ENCODE measurements at regions not wholly inside any gene's neighbourhood (a gene's known extent, or its start where the extent isn't known, plus 50 kb on each side); places are given as distances from the start of the nearest gene placed in this dataset.

GRCh38 chr6:24064106-24064505 is 61.9 kb upstream of the NRSN1 start (continued):
- TF ChIP-seq RXRA (CRISPR knock-in tag; IDR thresholded peaks at IDR 0.05): no peak
- no peak for TF ChIP-seq HOXA3 (CRISPR knock-in tag; IDR thresholded peaks at IDR 0.05)
- no peak for TF ChIP-seq KDM3A (CRISPR knock-in tag; IDR thresholded peaks at IDR 0.05; ENCODE audit: low read depth)
- no peak for TF ChIP-seq MYC (CRISPR knock-in tag; IDR thresholded peaks at IDR 0.05; ENCODE audit: borderline replicate concordance)
- no peak for TF ChIP-seq ISL2 (CRISPR knock-in tag; IDR thresholded peaks at IDR 0.05)
- TF ChIP-seq ZNF10 (CRISPR knock-in tag; IDR thresholded peaks at IDR 0.05; ENCODE audit: borderline replicate concordance, low read depth): no peak
- no peak for TF ChIP-seq ZNF24 (IDR thresholded peaks at IDR 0.05)
- no peak for TF ChIP-seq NFYC (CRISPR knock-in tag; IDR thresholded peaks at IDR 0.05)
- no peak for TF ChIP-seq FOSL1 (CRISPR knock-in tag; IDR thresholded peaks at IDR 0.05; ENCODE audit: borderline replicate concordance)
- no peak for TF ChIP-seq ZNF558 (CRISPR knock-in tag; IDR thresholded peaks at IDR 0.05; ENCODE audit: borderline replicate concordance)
- TF ChIP-seq ETV5 (CRISPR knock-in tag; IDR thresholded peaks at IDR 0.05; ENCODE audit: borderline replicate concordance): 0 out of 2 replicates have a peak, but pooled peaks have one; percentile 28
- TF ChIP-seq ZBTB1 (CRISPR knock-in tag; IDR thresholded peaks at IDR 0.05; ENCODE audit: borderline replicate concordance): no peak
- TF ChIP-seq SRF (IDR thresholded peaks at IDR 0.05; ENCODE audit: low read depth, low read length): no peak
- TF ChIP-seq NR0B2 (CRISPR knock-in tag; IDR thresholded peaks at IDR 0.05): no peak
- no peak for TF ChIP-seq THAP7 (CRISPR knock-in tag; IDR thresholded peaks at IDR 0.05)
- no peak for TF ChIP-seq ZNF7 (CRISPR knock-in tag; IDR thresholded peaks at IDR 0.05)
- no peak for TF ChIP-seq ZBTB46 (CRISPR knock-in tag; IDR thresholded peaks at IDR 0.05; ENCODE audit: borderline replicate concordance)
- no peak for TF ChIP-seq HES4 (CRISPR knock-in tag; IDR thresholded peaks at IDR 0.05; ENCODE audit: borderline replicate concordance)
- no peak for TF ChIP-seq BRD4 (CRISPR knock-in tag; IDR thresholded peaks at IDR 0.05)
- no peak for TF ChIP-seq FOXP1 (IDR thresholded peaks at IDR 0.05)
- no peak for TF ChIP-seq FOXP1 (CRISPR knock-in tag; IDR thresholded peaks at IDR 0.05)
- TF ChIP-seq CEBPZ (IDR thresholded peaks at IDR 0.05; ENCODE audit: low read length): no peak
- no peak for TF ChIP-seq ZNF253 (CRISPR knock-in tag; IDR thresholded peaks at IDR 0.05; ENCODE audit: borderline replicate concordance)
- no peak for TF ChIP-seq HMGA1 (CRISPR knock-in tag; conservative IDR thresholded peaks at IDR 0.05)
- TF ChIP-seq ZFP41 (CRISPR knock-in tag; IDR thresholded peaks at IDR 0.05; ENCODE audit: borderline replicate concordance): no peak
- TF ChIP-seq IKZF5 (CRISPR knock-in tag; IDR thresholded peaks at IDR 0.05): no peak
- no peak for TF ChIP-seq KAT8 (CRISPR knock-in tag; IDR thresholded peaks at IDR 0.05)

Measured in HepG2 (cell line).